LNCAP (cell line): ENCODE measurements at regions not wholly inside any gene's neighbourhood (a gene's known extent, or its start where the extent isn't known, plus 50 kb on each side); places are given as distances from the start of the nearest gene placed in this dataset.

Experiments
- TF ChIP-seq, protein P1 (sequence below): fragments of 450-650 bp; IDR thresholded peaks from 2 replicates; pipeline ENCODE4 v1.5.1; 2017; ENCODE audit warnings: mild to moderate bottlenecking

GRCh38 chr20:53843645-53844044, 226.7 kb downstream of the BCAS1 start:
- TF ChIP-seq, protein P1, sequence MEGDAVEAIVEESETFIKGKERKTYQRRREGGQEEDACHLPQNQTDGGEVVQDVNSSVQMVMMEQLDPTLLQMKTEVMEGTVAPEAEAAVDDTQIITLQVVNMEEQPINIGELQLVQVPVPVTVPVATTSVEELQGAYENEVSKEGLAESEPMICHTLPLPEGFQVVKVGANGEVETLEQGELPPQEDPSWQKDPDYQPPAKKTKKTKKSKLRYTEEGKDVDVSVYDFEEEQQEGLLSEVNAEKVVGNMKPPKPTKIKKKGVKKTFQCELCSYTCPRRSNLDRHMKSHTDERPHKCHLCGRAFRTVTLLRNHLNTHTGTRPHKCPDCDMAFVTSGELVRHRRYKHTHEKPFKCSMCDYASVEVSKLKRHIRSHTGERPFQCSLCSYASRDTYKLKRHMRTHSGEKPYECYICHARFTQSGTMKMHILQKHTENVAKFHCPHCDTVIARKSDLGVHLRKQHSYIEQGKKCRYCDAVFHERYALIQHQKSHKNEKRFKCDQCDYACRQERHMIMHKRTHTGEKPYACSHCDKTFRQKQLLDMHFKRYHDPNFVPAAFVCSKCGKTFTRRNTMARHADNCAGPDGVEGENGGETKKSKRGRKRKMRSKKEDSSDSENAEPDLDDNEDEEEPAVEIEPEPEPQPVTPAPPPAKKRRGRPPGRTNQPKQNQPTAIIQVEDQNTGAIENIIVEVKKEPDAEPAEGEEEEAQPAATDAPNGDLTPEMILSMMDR: no peak

DNA sequence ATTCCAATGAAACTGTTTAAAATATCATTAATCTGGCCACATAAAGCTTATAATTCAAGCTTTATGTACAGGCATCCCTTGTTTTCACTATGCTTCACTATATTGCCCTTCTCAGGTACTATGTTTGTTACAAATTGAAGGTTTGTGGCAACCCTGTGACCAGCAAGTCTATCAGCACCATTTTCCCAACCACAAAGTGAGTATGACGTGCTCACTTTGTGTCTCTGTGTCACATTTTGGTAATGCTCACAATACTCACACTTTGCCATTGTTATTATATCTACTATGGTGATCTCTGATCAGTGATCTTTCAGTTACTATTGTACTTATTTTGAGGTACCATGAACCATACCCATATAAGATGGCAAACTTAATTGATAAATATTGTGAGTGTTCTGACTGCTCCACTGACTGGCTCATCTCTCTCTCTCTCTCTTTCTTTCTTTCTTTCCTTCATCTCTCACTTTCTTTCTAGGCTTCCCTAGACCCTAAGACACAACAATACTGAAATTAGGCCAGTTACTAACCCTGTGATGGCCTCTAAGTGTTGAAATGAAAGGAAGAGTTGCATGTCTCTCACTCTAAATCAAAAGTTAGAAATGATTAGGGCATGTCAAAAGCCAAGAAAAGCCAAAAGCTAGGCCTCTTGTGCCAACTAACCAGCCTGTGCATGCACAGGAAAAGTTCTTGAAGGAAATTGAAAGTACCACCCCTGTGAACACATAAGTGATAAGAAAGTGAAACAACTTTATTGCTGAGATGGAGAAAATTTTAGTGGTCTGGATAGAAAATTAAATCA, 227.9 kb downstream of the BCAS1 start:
- TF ChIP-seq, protein P1: no peak

- TF ChIP-seq, protein P1: no peak
Observed at GRCh38 chr20:53841741-53842140, 228.7 kb downstream of the BCAS1 start.

- TF ChIP-seq, protein P1: no peak
Observed at GRCh38 chr20:53840532-53840931, 229.9 kb downstream of the BCAS1 start.

- TF ChIP-seq, protein P1: no peak
Observed at GRCh38 chr20:53839423-53840176, 230.8 kb downstream of the BCAS1 start.

DNA sequence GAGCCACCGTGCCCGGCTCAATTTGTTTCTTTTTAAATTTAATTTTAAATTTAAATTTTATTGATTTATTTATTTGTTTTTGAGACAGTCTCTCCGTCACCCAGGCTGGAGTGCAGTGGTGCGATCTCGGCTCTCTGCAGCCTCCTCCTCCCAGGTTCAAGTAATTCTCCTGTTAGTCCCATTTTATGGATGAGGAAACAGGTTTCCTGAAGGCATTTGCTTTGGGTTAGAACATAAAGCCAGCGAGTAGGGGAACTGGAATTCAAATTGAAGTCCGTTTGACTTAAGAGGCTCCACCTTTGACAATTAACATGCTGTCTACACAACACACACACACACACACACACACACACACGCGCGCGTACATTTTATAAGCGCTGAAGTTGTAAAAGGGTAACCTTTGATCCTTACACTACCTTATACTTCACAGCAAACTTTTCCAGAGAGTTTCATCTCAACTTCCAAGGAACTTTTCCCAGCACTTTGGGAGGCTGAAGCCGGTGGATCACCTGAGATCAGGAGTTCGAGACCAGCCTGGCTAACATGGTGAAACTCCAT, 232.0 kb downstream of the BCAS1 start:
- TF ChIP-seq, protein P1: no peak

- TF ChIP-seq, protein P1: no peak
Observed at GRCh38 chr20:53837126-53837826, 233.1 kb downstream of the BCAS1 start.
